Neural progenitor cell (in vitro differentiated cells): ENCODE measurements at regions not wholly inside any gene's neighbourhood (a gene's known extent, or its start where the extent isn't known, plus 50 kb on each side); places are given as distances from the start of the nearest gene placed in this dataset.

Experiments used
- EZH2 ChIP-seq: fragments of 200-600 bp; sonication (generic); IDR thresholded peaks from 2 replicates; pipeline ENCODE4 v1.6.1; 2017; ENCODE audit warnings: antibody characterized with exemption, mild to moderate bottlenecking, moderate library complexity
- EZH2phosphoT487 ChIP-seq: fragments of 200-600 bp; sonication (generic); IDR thresholded peaks from 2 replicates; pipeline ENCODE4 v1.6.1; 2017; ENCODE audit warnings: antibody characterized with exemption
- TF ChIP-seq, protein P1 (sequence below): fragments of 200-600 bp; sonication (generic); IDR thresholded peaks from 2 replicates; pipeline ENCODE4 v1.5.1; 2017; ENCODE audit warnings: antibody characterized with exemption, mild to moderate bottlenecking

DNA sequence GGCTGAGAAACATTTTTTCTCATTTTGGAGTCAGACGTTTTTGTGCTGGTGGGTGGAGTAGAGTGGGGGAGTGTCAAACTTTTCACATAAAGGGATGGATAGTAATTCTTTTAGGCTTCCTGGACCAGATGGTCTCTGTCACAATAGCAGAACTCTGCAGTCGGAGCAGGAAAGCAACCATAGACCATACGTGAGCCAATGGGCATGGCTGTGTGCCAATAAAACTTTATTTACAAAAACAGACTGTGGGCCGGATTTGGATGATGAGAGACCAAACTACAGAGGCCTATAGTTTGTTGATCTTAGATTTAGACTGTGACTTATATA lies 70.8 kb upstream of the SLC22A23 start:
- TF ChIP-seq, protein P1, sequence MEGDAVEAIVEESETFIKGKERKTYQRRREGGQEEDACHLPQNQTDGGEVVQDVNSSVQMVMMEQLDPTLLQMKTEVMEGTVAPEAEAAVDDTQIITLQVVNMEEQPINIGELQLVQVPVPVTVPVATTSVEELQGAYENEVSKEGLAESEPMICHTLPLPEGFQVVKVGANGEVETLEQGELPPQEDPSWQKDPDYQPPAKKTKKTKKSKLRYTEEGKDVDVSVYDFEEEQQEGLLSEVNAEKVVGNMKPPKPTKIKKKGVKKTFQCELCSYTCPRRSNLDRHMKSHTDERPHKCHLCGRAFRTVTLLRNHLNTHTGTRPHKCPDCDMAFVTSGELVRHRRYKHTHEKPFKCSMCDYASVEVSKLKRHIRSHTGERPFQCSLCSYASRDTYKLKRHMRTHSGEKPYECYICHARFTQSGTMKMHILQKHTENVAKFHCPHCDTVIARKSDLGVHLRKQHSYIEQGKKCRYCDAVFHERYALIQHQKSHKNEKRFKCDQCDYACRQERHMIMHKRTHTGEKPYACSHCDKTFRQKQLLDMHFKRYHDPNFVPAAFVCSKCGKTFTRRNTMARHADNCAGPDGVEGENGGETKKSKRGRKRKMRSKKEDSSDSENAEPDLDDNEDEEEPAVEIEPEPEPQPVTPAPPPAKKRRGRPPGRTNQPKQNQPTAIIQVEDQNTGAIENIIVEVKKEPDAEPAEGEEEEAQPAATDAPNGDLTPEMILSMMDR, result no peak
- TF ChIP-seq EZH2, result no peak
- no peak for TF ChIP-seq EZH2phosphoT487
